DOHH2 (cell line): ENCODE measurements at regions not wholly inside any gene's neighbourhood (a gene's known extent, or its start where the extent isn't known, plus 50 kb on each side); places are given as distances from the start of the nearest gene placed in this dataset.

Experiments used
- H3F3A ChIP-seq: fragments of 200-600 bp; sonication (generic), shearing (Covaris generic); 2 replicates; pipeline ENCODE4 v1.6.0; 2016; ENCODE audit warnings: antibody characterized with exemption, mild to moderate bottlenecking; ENCODE audit not compliant: control insufficient read depth, insufficient read depth
- H3K27ac ChIP-seq: fragments of 200-600 bp; sonication (generic); 2 replicates; pipeline ENCODE4 v1.5.1; 2014; ENCODE audit warnings: low read depth, mild to moderate bottlenecking, low read length, moderate library complexity
- H3K27me3 ChIP-seq: fragments of 200-600 bp; sonication (generic); 2 replicates; pipeline ENCODE4 v1.6.1; 2014; ENCODE audit warnings: mild to moderate bottlenecking, low read length, mixed read lengths; ENCODE audit not compliant: control insufficient read depth
- H3K36me3 ChIP-seq: fragments of 200-600 bp; sonication (generic); 2 replicates; pipeline ENCODE4 v1.6.1; 2014; ENCODE audit warnings: mild to moderate bottlenecking, low read length, moderate library complexity, mixed read lengths; ENCODE audit not compliant: control insufficient read depth
- H3K4me1 ChIP-seq: fragments of 200-600 bp; sonication (generic); 2 replicates; pipeline ENCODE4 v1.6.1; 2014; ENCODE audit warnings: mild to moderate bottlenecking, low read length, mixed read lengths; ENCODE audit not compliant: control insufficient read depth
- H3K4me2 ChIP-seq: fragments of 200-600 bp; sonication (generic); 2 replicates; pipeline ENCODE4 v1.6.0; 2014; ENCODE audit warnings: mild to moderate bottlenecking, low read length, moderate library complexity
- H3K4me3 ChIP-seq: fragments of 200-600 bp; sonication (generic); 2 replicates; pipeline ENCODE4 v1.5.1; 2014; ENCODE audit warnings: mild to moderate bottlenecking, low read length, mixed read lengths
- H3K79me2 ChIP-seq: fragments of 200-600 bp; sonication (generic); 2 replicates; pipeline ENCODE4 v1.6.1; 2014; ENCODE audit warnings: mild to moderate bottlenecking, low read length, mixed read lengths; ENCODE audit not compliant: control insufficient read depth
- H3K9me2 ChIP-seq: fragments of 200-600 bp; sonication (generic); replicated peaks from 2 replicates; pipeline ENCODE4 v1.6.1; 2014; ENCODE audit warnings: mild to moderate bottlenecking, low read length, mixed read lengths; ENCODE audit not compliant: control insufficient read depth
- H3K9me3 ChIP-seq: fragments of 200-600 bp; sonication (generic); 2 replicates; pipeline ENCODE4 v1.6.1; 2014; ENCODE audit warnings: antibody characterized with exemption, low read length, mixed read lengths; ENCODE audit not compliant: control insufficient read depth, insufficient read depth
- H4K20me1 ChIP-seq: fragments of 200-600 bp; sonication (generic); 2 replicates; pipeline ENCODE4 v1.6.0; 2014; ENCODE audit warnings: low read depth, mild to moderate bottlenecking, antibody characterized with exemption, low read length, moderate library complexity; ENCODE audit not compliant: control insufficient read depth, insufficient read depth
- EZH2phosphoT487 ChIP-seq: fragments of 200-600 bp; sonication (generic); IDR thresholded peaks from 2 replicates; pipeline ENCODE4 v1.6.1; 2017; ENCODE audit warnings: borderline replicate concordance, mild to moderate bottlenecking, antibody characterized with exemption, low read length, moderate library complexity, mixed read lengths
- TF ChIP-seq, protein P1 (sequence below): fragments of 200-600 bp; sonication (generic); IDR thresholded peaks from one replicate; pipeline ENCODE4 v1.5.1; 2014; ENCODE audit warnings: antibody characterized with exemption, mild to moderate bottlenecking, low read depth, low read length; ENCODE audit not compliant: poor library complexity, severe bottlenecking

DNA sequence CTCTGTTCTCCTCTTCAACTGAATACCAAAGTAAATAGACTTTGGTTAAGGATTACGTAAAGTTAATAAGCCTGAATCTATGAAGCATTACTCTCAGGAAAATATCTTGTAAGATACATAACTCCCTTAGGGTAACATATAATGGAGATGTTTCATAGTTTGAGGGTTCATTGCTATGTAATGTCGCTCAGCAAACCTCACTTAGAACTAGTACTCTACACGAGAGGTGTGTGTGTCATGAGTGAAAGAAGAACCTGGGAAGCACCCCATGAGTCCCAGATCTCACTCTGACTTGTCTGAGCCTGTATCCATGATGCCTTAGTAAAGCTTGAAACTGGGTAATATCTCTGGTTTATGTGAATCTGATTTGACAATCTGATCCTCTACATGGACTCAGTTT, 429.5 kb upstream of the ANO3 start:
- no peaks in the 10 kb centered on the region for H3F3A ChIP-seq
- no peaks in the 10 kb centered on the region for H3K79me2 ChIP-seq
- H3K4me1 ChIP-seq: no peaks in the 10 kb centered on the region
- no peaks in the 10 kb centered on the region for H3K36me3 ChIP-seq
- no peaks in the 10 kb centered on the region for H4K20me1 ChIP-seq
- H3K9me2 ChIP-seq: no peaks in the 10 kb centered on the region
- no peak overlapping the region for H3K27ac ChIP-seq
- H3K9me3 ChIP-seq: no peaks in the 10 kb centered on the region
- H3K4me3 ChIP-seq: no peak overlapping the region
- TF ChIP-seq, protein P1, sequence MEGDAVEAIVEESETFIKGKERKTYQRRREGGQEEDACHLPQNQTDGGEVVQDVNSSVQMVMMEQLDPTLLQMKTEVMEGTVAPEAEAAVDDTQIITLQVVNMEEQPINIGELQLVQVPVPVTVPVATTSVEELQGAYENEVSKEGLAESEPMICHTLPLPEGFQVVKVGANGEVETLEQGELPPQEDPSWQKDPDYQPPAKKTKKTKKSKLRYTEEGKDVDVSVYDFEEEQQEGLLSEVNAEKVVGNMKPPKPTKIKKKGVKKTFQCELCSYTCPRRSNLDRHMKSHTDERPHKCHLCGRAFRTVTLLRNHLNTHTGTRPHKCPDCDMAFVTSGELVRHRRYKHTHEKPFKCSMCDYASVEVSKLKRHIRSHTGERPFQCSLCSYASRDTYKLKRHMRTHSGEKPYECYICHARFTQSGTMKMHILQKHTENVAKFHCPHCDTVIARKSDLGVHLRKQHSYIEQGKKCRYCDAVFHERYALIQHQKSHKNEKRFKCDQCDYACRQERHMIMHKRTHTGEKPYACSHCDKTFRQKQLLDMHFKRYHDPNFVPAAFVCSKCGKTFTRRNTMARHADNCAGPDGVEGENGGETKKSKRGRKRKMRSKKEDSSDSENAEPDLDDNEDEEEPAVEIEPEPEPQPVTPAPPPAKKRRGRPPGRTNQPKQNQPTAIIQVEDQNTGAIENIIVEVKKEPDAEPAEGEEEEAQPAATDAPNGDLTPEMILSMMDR: no peak
- TF ChIP-seq EZH2phosphoT487: no peak
- no peaks in the 10 kb centered on the region for H3K27me3 ChIP-seq
- H3K4me2 ChIP-seq: no peak overlapping the region

DNA sequence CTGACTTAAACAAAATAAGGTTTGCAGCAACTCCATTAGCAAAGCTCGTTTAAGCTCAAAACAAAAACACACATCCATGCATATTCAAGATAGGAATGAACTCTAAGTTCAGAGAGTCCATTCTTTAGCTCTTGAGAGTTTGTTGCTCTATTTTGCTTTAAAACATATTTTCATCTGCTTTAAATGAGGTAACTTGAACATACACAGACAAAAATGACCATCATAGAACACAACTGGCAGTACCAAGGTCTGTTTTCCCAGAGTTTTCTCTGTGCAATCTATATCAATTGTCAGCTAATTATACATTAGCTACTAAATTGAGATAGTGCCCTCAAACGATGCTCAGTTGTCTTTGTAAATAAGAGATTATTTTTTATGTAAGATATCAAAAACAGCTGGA, 423.2 kb upstream of the ANO3 start:
- Histone ChIP-seq H3K9me2 (no peaks in the 10 kb centered on the region), H3K4me3 (no peak overlapping the region), H3K27me3 (no peaks in the 10 kb centered on the region), H3K4me1 (no peaks in the 10 kb centered on the region), H3K9me3 (no peaks in the 10 kb centered on the region), H3K79me2 (no peaks in the 10 kb centered on the region), H3K36me3 (no peaks in the 10 kb centered on the region), H3K4me2 (no peak overlapping the region), H4K20me1 (no peaks in the 10 kb centered on the region), H3F3A (no peaks in the 10 kb centered on the region), H3K27ac (no peak overlapping the region)
- TF ChIP-seq, protein P1: no peak
- TF ChIP-seq EZH2phosphoT487: no peak

DNA sequence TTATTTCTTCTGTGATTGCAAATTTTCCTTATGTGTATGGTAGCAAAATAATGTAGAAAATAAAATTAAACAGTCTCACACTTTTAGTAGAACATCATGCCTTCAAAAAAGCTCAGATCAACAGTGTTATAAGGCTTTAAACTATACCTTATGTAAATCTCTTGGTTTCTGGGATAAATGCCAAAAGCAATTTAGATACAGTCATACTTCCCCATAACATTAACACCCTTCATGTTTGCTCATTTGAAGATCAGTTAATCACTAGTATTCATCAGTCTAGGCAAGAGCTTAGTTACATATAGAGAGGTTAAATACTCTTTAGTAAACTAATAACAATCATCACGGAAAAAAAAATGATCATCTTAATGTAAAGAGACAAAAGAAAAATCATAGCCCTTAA, 421.8 kb upstream of the ANO3 start:
- Histone ChIP-seq H3K4me3 (no peak overlapping the region), H3K4me1 (no peaks in the 10 kb centered on the region)
- no peak for TF ChIP-seq EZH2phosphoT487
- TF ChIP-seq, protein P1: no peak

DNA sequence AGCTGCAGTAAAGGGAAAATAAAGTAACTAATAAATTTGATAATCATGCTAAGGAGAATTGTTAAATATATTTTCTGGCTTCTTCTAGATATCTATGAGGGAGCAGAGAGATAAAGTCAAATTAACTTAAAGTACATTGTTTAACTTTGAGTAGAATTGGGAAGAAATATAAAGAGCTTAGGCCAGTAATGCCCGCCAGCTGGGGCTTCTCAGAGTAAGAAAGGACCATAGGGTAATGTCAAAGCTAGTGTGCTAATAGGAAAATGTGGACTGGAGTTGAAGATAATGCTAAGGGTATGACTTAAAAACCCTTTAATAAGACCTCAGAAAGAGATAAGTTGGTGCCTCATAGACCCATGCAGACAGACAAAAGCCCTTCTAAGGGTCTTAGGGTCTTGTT, 411.6 kb upstream of the ANO3 start:
- H4K20me1 ChIP-seq: no peaks in the 10 kb centered on the region
- no peak overlapping the region for H3K4me3 ChIP-seq
- H3K79me2 ChIP-seq: no peaks in the 10 kb centered on the region
- H3K4me1 ChIP-seq: no peaks in the 10 kb centered on the region
- H3K9me2 ChIP-seq: no peaks in the 10 kb centered on the region
- TF ChIP-seq, protein P1: no peak
- TF ChIP-seq EZH2phosphoT487: no peak
- no peak overlapping the region for H3K4me2 ChIP-seq
- H3K27ac ChIP-seq: no peak overlapping the region
- H3K36me3 ChIP-seq: no peaks in the 10 kb centered on the region
- no peaks in the 10 kb centered on the region for H3F3A ChIP-seq
- no peaks in the 10 kb centered on the region for H3K27me3 ChIP-seq
- H3K9me3 ChIP-seq: no peaks in the 10 kb centered on the region; the same call in 1 of the 2 replicates

More for the DNA sequence above, 421.8 kb upstream of the ANO3 start:
- no peak overlapping the region for H3K4me2 ChIP-seq
- no peaks in the 10 kb centered on the region for H3F3A ChIP-seq
- no peaks in the 10 kb centered on the region for H3K9me2 ChIP-seq
- H3K27me3 ChIP-seq: no peaks in the 10 kb centered on the region
- H3K9me3 ChIP-seq: no peaks in the 10 kb centered on the region
- H3K36me3 ChIP-seq: no peaks in the 10 kb centered on the region
- no peak overlapping the region for H3K27ac ChIP-seq
- no peaks in the 10 kb centered on the region for H4K20me1 ChIP-seq
- H3K79me2 ChIP-seq: no peaks in the 10 kb centered on the region
